NCI-H1092 treated with DMSO at 0.1 percent for 48 hours (cell line): ENCODE measurements at regions not wholly inside any gene's neighbourhood (a gene's known extent, or its start where the extent isn't known, plus 50 kb on each side); places are given as distances from the start of the nearest gene placed in this dataset.

Experiments used
- DNase-seq: peaks from one replicate; lab custom pipeline; 2025; lab: John Stamatoyannopoulos, UW

GRCh38 chr6:41451515-41452163 is 94.5 kb upstream of the FOXP4 start:
- DNase-seq, result no peak

GRCh38 chr6:41452763-41453162 is 93.4 kb upstream of the FOXP4 start:
- DNase-seq, result no peak

GRCh38 chr6:41453244-41453643 is 92.9 kb upstream of the FOXP4 start:
- DNase-seq, result no peak

- no peak for DNase-seq
Measured at GRCh38 chr6:41454189-41454789, 91.9 kb upstream of the FOXP4 start.

GRCh38 chr6:41455410-41455809 is 90.8 kb upstream of the FOXP4 start:
- no peak for DNase-seq

- no peak for DNase-seq
Measured at GRCh38 chr6:41455818-41456217, 90.4 kb upstream of the FOXP4 start.

GRCh38 chr6:41457303-41457670 is 88.9 kb upstream of the FOXP4 start:
- DNase-seq, result no peak

GRCh38 chr6:41459738-41460137 is 86.4 kb upstream of the FOXP4 start:
- no peak for DNase-seq

GRCh38 chr6:41460742-41461336 is 85.3 kb upstream of the FOXP4 start:
- DNase-seq, result no peak

GRCh38 chr6:41462033-41462432 is 84.1 kb upstream of the FOXP4 start:
- DNase-seq, result no peak

- no peak for DNase-seq
Measured at GRCh38 chr6:41463062-41463930, 82.9 kb upstream of the FOXP4 start.

- no peak for DNase-seq
Measured at GRCh38 chr6:41464019-41464418, 82.2 kb upstream of the FOXP4 start.

GRCh38 chr6:41464481-41464880 is 81.7 kb upstream of the FOXP4 start:
- no peak for DNase-seq

- no peak for DNase-seq
Measured at GRCh38 chr6:41466437-41466990, 79.7 kb upstream of the FOXP4 start.

GRCh38 chr6:41467061-41467460 is 79.1 kb upstream of the FOXP4 start:
- no peak for DNase-seq

GRCh38 chr6:41467627-41468404 is 78.4 kb upstream of the FOXP4 start:
- DNase-seq, result no peak

GRCh38 chr6:41469156-41470028 is 76.8 kb upstream of the FOXP4 start:
- DNase-seq, result no peak

- no peak for DNase-seq
Measured at GRCh38 chr6:41470029-41470330, 76.2 kb upstream of the FOXP4 start.

- no peak for DNase-seq
Measured at GRCh38 chr6:41470331-41471063, 75.7 kb upstream of the FOXP4 start.
